Heart left ventricle (tissue), 16 donors: ENCODE measurements at regions not wholly inside any gene's neighbourhood (a gene's known extent, or its start where the extent isn't known, plus 50 kb on each side); places are given as distances from the start of the nearest gene placed in this dataset.

ENCODE experiments used
- ATAC-seq, 4 donors: fragments of 200-7000 bp; cut with Tn5 transposase; one replicate each; pipeline ENCODE4 v1.9.1; 2020 to 2022; ENCODE audit warnings: moderate library complexity in 4 of 4, mild to moderate bottlenecking in 3 of 4, moderate number of reproducible peaks in 1 of 4
- DNase-seq, 5 donors: peaks; one replicate each; pipeline ENCODE4 v3.0.0-alpha.2; 2020
- H3K27ac ChIP-seq, 12 donors: fragments of 200-600 bp; sonication (generic) in 4 of 12; one replicate each; pipeline versions ENCODE4 v1.5.0 to v1.8.0; 2016 to 2022; ENCODE audit warnings: mild to moderate bottlenecking in 2 of 12
- H3K27me3 ChIP-seq, 9 donors: fragments of 200-600 bp; sonication (generic) in 2 of 9; one replicate each; pipeline versions ENCODE4 v1.5.1 to v1.8.0; 2016 to 2022; ENCODE audit warnings: mild to moderate bottlenecking in 3 of 9
- H3K36me3 ChIP-seq, 9 donors: fragments of 200-600 bp; sonication (generic) in 2 of 9; one replicate each; pipeline versions ENCODE4 v1.5.0 to v1.8.0; 2018 to 2022; ENCODE audit warnings: mild to moderate bottlenecking in 2 of 9
- H3K4me1 ChIP-seq, 12 donors: fragments of 200-600 bp; sonication (generic) in 4 of 12; one replicate each; pipeline versions ENCODE4 v1.5.0 to v1.8.0; 2016 to 2022; ENCODE audit warnings: mild to moderate bottlenecking in 3 of 12
- H3K4me3 ChIP-seq, 12 donors: fragments of 200-600 bp; sonication (generic) in 4 of 12; one replicate each; pipeline versions ENCODE4 v1.5.0 to v1.8.0; 2017 to 2022; ENCODE audit warnings: mild to moderate bottlenecking in 9 of 12, moderate library complexity in 4 of 12
- H3K9me3 ChIP-seq, 12 donors: fragments of 200-600 bp; sonication (generic) in 4 of 12; one replicate each; pipeline versions ENCODE4 v1.5.0 to v1.8.0; 2016 to 2022; ENCODE audit warnings: mild to moderate bottlenecking in 1 of 12
- CTCF ChIP-seq, 12 donors: fragments of 200-600 bp; sonication (generic) in 4 of 12; IDR thresholded peaks; one replicate each; pipeline versions ENCODE4 v1.5.0 to v1.8.0; 2018 to 2022; ENCODE audit warnings: antibody characterized with exemption in 12 of 12, mild to moderate bottlenecking in 5 of 12
- POLR2A ChIP-seq, 2 donors: fragments of 450-650 bp; IDR thresholded peaks; one replicate each; pipeline ENCODE4 v1.6.1; 2017; ENCODE audit warnings: antibody characterized with exemption in 2 of 2, mild to moderate bottlenecking in 2 of 2, moderate library complexity in 2 of 2
- WGBS, 4 donors: extraction: QIAGEN DNeasy Blood & Tissue Kit in 2 of 4; methylation state at CpG; one replicate each; pipeline versions ENCODE4 v1.1.5 to v1.1.7; 2013 to 2018; 5-methylcytosine and 5-hydroxymethylcytosine counted together
- intact Hi-C, 10 donors: fragments of 100-400 bp; cut with DNase I; formaldehyde crosslinking; loops; one replicate each; pipeline versions ENCODE4 v1.11.1 to v1.14.2; 2022
- donor health status: ischemic (EF 13 %, LVEDD 7.1; RV severe dilation, severe dysfunction).
- donor health status: healthy with polysubstance abuse.
- donor health status: DM: no; HTN: yes; CAD: no.
- donor health status: DM: no; HTN: no; CAD: no.
- donor health status: ischemic (EF 25% LVEDD 6.9; RV normal size, moderate dysfunction).
- donor health status: ischemic (EF 25% LVEDD 5.7; RV mildly dilated, moderate dysfunction).
- donor health status: healthy.
- donor health status: DM: yes; HTN: yes; CAD: no.
- donor health status: ischemic (EF 35%, LVEDD 5.7; RV mildly dilated, moderate dysfunction).
- donor health status: nonischemic (EF 11% LVEDD 7.7; RV severe dilation, severe dysfunction).
- donor health status: DM: yes; HTN: yes; CAD: no.
- donor health status: PGD.
- donor health status: ischemic (EF 29% LVEDD 5.4; RV normal size, mild dysfunction).
- donor health status: nonischemic (EF 23%, LVEDD 6.1; RV moderate dilation, normal function).

DNA sequence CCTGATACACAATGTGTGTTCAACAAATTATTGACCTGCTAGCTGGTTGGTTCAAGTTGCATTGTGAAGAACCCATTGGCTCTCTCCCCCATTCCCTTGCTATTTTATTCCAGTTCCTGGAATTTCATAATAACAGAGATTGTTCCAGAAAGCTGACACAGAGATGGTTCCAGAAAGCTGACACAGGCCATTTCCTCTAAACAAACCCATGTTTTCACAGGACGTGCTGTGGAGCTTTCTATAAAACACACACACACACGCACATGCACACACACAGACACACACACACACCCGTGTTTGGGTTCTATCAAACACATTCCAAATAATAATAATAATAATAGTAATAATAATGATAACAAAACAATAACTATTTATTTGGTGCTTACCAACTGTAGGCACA is 259.1 kb downstream of the CLIC5 start:
- H3K4me3 ChIP-seq, result no peak overlapping the region
- DNase-seq (no peak), ATAC-seq (peak in 1 of 4 donors; percentile 37)
- H3K27me3 ChIP-seq, result no peaks in the 10 kb centered on the region
- peaks cover 0 to 9% (median 0%) of the 10 kb centered on the region in 12 donors for H3K4me1 ChIP-seq
- 53 to 68% (median 64%) methylated on average over 3 of the region's 3 CpGs for WGBS, 4 donors
- intact Hi-C loops, result no loop called here
- no peaks in the 10 kb centered on the region for H3K9me3 ChIP-seq
- H3K36me3 ChIP-seq, result no peaks in the 10 kb centered on the region
- TF ChIP-seq POLR2A (IDR thresholded peaks at IDR 0.05) (no peak), CTCF (IDR thresholded peaks at IDR 0.05) (no peak)
- no peak overlapping the region for H3K27ac ChIP-seq

GRCh38 chr6:45754432-45754831 is 261.2 kb downstream of the CLIC5 start:
- TF ChIP-seq CTCF (IDR thresholded peaks at IDR 0.05) (no peak), POLR2A (IDR thresholded peaks at IDR 0.05) (no peak)
- no peaks in the 10 kb centered on the region for H3K9me3 ChIP-seq
- DNase-seq (no peak), ATAC-seq (no peak)
- H3K27me3 ChIP-seq, result peaks cover 0 to 4% (median 0%) of the 10 kb centered on the region in 9 donors
- 84 to 89% (median 88%) methylated on average over 9 of the region's 9 CpGs for WGBS, 4 donors
- intact Hi-C loops, result no loop called here
- H3K4me1 ChIP-seq, result peaks cover 0 to 9% (median 0%) of the 10 kb centered on the region in 12 donors
- no peaks in the 10 kb centered on the region for H3K36me3 ChIP-seq
- no peak overlapping the region for H3K4me3 ChIP-seq
- no peak overlapping the region for H3K27ac ChIP-seq

GRCh38 chr6:45746046-45746445 is 269.6 kb downstream of the CLIC5 start:
- H3K27me3 ChIP-seq, result peaks cover 0 to 3% (median 0%) of the 10 kb centered on the region in 9 donors
- DNase-seq (no peak), ATAC-seq (no peak)
- WGBS, 4 donors, result 63 to 77% (median 72%) methylated on average over 5 of the region's 5 CpGs
- H3K9me3 ChIP-seq, result peaks cover 0 to 16% (median 8%) of the 10 kb centered on the region in 12 donors
- no peak overlapping the region for H3K4me3 ChIP-seq
- H3K4me1 ChIP-seq, result peaks cover 0 to 19% (median 0%) of the 10 kb centered on the region in 12 donors
- TF ChIP-seq POLR2A (IDR thresholded peaks at IDR 0.05) (no peak), CTCF (IDR thresholded peaks at IDR 0.05) (no peak)
- no peaks in the 10 kb centered on the region for H3K36me3 ChIP-seq
- H3K27ac ChIP-seq, result no peak overlapping the region
- intact Hi-C loops, result no loop called here

- no peak overlapping the region for H3K4me3 ChIP-seq
- no peaks in the 10 kb centered on the region for H3K27me3 ChIP-seq
- H3K4me1 ChIP-seq, result peaks cover 0 to 22% (median 0%) of the 10 kb centered on the region in 12 donors
- H3K9me3 ChIP-seq, result peaks cover 0 to 13% (median 4%) of the 10 kb centered on the region in 12 donors
- H3K36me3 ChIP-seq, result no peaks in the 10 kb centered on the region
- no peak for TF ChIP-seq POLR2A (IDR thresholded peaks at IDR 0.05)
- TF ChIP-seq CTCF (IDR thresholded peaks at IDR 0.05), result no peak
- no peak for ATAC-seq
- intact Hi-C loops, result no loop called here
- H3K27ac ChIP-seq, result no peak overlapping the region
- 73 to 85% (median 81%) methylated on average over 7 of the region's 7 CpGs for WGBS, 4 donors
- DNase-seq, result no peak
Measured at GRCh38 chr6:45743028-45743615, 272.5 kb downstream of the CLIC5 start.
